ENCODE measurements at regions not wholly inside any gene's neighbourhood (a gene's known extent, or its start where the extent isn't known, plus 50 kb on each side); places are given as distances from the start of the nearest gene placed in this dataset.

DNA sequence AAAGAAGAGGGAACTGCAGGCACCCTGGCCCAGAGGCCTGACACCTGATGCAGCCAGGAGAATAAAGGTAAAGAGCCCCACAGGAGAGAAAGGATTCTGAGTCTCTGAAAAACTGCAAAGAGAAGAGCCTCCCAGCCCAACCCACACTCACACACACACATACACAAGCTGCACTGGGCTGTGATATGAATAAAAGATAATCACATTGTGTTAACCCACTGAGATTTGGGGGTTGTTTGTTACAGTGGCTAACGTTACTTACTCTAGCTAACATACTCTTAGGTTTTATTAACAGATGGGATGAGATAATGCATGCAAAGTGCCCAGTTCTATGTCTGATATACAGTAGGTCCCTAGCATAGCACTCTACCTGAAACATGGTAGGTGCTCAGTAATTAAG is 554.4 kb downstream of the CD83 start:
- TF ChIP-seq POLR2AphosphoS5 (IDR thresholded peaks at IDR 0.05; ENCODE audit: low read depth) = no peak
- TF ChIP-seq, protein P1, sequence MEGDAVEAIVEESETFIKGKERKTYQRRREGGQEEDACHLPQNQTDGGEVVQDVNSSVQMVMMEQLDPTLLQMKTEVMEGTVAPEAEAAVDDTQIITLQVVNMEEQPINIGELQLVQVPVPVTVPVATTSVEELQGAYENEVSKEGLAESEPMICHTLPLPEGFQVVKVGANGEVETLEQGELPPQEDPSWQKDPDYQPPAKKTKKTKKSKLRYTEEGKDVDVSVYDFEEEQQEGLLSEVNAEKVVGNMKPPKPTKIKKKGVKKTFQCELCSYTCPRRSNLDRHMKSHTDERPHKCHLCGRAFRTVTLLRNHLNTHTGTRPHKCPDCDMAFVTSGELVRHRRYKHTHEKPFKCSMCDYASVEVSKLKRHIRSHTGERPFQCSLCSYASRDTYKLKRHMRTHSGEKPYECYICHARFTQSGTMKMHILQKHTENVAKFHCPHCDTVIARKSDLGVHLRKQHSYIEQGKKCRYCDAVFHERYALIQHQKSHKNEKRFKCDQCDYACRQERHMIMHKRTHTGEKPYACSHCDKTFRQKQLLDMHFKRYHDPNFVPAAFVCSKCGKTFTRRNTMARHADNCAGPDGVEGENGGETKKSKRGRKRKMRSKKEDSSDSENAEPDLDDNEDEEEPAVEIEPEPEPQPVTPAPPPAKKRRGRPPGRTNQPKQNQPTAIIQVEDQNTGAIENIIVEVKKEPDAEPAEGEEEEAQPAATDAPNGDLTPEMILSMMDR (IDR thresholded peaks at IDR 0.05; ENCODE audit: insufficient read depth, low read length) = no peak
- TF ChIP-seq, protein P2, sequence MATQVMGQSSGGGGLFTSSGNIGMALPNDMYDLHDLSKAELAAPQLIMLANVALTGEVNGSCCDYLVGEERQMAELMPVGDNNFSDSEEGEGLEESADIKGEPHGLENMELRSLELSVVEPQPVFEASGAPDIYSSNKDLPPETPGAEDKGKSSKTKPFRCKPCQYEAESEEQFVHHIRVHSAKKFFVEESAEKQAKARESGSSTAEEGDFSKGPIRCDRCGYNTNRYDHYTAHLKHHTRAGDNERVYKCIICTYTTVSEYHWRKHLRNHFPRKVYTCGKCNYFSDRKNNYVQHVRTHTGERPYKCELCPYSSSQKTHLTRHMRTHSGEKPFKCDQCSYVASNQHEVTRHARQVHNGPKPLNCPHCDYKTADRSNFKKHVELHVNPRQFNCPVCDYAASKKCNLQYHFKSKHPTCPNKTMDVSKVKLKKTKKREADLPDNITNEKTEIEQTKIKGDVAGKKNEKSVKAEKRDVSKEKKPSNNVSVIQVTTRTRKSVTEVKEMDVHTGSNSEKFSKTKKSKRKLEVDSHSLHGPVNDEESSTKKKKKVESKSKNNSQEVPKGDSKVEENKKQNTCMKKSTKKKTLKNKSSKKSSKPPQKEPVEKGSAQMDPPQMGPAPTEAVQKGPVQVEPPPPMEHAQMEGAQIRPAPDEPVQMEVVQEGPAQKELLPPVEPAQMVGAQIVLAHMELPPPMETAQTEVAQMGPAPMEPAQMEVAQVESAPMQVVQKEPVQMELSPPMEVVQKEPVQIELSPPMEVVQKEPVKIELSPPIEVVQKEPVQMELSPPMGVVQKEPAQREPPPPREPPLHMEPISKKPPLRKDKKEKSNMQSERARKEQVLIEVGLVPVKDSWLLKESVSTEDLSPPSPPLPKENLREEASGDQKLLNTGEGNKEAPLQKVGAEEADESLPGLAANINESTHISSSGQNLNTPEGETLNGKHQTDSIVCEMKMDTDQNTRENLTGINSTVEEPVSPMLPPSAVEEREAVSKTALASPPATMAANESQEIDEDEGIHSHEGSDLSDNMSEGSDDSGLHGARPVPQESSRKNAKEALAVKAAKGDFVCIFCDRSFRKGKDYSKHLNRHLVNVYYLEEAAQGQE (IDR thresholded peaks at IDR 0.05; ENCODE audit: insufficient replicate concordance, low read depth) = no peak

Data from HL-60 (cell line).